HG02885 (cell line): ENCODE measurements at regions not wholly inside any gene's neighbourhood (a gene's known extent, or its start where the extent isn't known, plus 50 kb on each side); places are given as distances from the start of the nearest gene placed in this dataset.

Experiments
- ATAC-seq: cut with Tn5 transposase; IDR thresholded peaks from one replicate; pipeline ENCODE4 v1.9.1; 2021; ENCODE audit warnings: mild to moderate bottlenecking; ENCODE audit not compliant: unreplicated experiment, poor library complexity

DNA sequence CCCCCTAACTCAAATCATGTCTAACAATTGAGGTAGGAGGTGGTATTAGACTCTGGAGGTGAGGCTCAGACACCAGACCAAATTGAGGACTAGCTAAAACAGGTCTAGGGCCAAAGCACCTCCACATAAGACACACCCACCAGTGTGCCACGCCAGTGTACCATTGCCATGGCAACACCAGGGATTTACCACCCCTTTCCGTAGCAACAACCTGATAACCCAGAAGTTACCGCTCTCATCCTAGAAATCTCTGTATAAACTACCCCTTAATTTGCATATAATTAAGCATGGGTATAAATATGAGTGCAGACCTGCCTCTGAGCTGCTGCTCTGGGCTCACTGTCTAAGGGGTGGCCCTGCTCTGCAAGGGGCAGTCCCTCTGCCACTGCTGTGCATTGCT is 57.4 kb upstream of the PPP2R5C start:
- ATAC-seq = no peak

GRCh38 chr14:101705733-101706508 is 55.6 kb upstream of the PPP2R5C start:
- ATAC-seq = peak; percentile 54

DNA sequence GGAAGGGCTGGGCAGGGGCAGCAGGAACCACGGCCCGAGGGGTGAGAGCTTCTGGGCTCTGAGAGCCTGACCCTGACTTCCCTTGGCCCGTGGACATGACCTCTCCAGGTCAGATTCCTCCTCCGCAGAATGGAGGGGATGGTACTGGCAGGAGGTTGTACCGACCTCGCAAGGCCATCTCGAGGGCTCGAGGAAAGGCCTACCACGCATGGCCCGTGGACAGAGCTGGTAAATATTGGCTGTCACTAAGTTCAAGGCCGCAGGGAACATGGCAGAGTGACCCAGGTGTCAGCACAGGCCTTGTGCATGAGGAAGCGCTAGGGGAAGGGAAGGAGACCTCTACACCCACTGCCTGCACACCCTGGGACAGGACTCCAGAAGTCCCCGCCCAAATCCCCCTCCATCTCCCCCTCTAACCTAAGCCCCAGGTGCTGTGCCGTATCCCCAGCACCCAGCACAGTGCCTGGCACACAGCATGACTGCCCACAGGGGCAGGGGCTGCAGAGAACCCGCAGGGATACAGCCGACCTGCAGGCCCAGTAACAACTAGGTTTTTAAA is 54.9 kb upstream of the PPP2R5C start:
- ATAC-seq = no peak

GRCh38 chr14:101707068-101707842 is 54.3 kb upstream of the PPP2R5C start:
- ATAC-seq = peak; percentile 54

GRCh38 chr14:101707863-101708620 is 53.5 kb upstream of the PPP2R5C start:
- no peak for ATAC-seq

DNA sequence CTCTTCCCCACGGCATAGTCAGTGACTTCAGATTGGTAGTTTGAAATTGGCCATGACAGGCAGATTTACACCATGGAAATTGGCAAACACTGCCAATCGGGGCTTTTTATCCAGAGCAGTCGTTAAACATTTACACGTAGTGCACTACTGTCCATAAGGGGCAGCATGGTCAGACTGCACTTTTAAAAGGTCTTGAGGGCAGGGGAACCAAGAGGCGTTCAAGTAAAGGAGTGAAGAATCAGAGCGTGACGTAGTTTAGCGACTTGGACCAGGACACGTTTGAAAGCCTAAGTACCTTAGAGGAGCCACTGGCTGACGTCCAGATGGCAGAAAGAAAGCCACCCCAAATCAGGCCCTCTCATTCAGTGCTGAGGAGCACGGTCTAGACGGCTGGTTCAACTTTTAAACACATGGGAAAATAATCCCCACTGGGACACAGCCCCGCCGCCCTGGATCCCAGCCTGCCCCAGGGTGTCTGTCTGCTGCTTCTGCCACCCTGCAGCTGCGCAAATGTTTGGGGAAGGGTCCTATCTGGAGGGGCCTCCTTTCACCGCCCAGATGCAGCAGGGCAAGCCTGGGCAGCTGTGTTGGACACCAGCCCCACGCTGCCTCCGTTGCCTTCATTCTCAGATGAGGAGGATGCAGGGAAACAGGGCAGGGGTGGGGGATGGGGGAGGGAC is 52.5 kb upstream of the PPP2R5C start:
- ATAC-seq = no peak

GRCh38 chr14:101709533-101709881 is 52.0 kb upstream of the PPP2R5C start:
- ATAC-seq = no peak

GRCh38 chr14:101709962-101710931 is 51.3 kb upstream of the PPP2R5C start:
- no peak for ATAC-seq

DNA sequence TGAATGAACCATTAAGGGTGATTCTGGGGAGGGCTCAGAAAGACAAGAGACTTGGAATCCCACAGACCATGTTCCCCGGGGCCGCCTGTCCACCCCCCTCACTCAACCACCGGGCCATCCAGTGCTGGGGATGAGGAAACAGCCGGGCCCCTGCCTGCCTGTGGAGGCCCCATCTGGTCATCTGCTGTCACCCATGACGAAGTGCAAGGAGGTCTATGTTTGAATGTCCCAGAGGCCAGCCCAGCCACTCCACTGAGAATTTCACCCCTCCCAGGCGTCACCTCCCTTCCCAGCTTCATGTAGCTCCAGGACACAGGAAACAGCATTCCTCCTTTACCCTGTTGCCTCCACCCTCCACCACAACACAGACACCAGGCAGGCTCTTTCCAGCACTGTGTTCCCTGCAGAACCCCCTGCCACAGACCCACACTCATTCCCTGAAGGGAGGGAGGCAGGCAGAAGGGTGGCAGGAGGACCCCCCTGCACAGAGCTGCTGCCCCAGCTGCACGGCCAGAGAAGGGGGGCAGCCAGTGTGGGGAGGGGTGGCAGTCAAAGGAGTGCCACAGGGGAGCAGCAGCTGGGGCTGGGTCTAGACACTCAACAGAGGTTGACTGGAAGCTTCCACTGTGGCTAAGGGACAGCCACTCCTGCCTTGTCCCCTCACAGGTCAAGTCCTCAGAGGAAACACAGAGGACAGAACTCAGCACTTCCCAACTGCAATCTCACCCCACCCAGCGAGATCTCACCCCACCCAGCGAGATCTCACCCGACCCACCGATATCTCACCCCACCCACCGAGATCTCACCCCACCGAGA is 50.3 kb upstream of the PPP2R5C start:
- no peak for ATAC-seq
